HG03460 (cell line): ENCODE measurements at regions not wholly inside any gene's neighbourhood (a gene's known extent, or its start where the extent isn't known, plus 50 kb on each side); places are given as distances from the start of the nearest gene placed in this dataset.

Source experiments
- ATAC-seq: cut with Tn5 transposase; IDR thresholded peaks from one replicate; pipeline ENCODE4 v1.9.1; 2021; ENCODE audit not compliant: unreplicated experiment

DNA sequence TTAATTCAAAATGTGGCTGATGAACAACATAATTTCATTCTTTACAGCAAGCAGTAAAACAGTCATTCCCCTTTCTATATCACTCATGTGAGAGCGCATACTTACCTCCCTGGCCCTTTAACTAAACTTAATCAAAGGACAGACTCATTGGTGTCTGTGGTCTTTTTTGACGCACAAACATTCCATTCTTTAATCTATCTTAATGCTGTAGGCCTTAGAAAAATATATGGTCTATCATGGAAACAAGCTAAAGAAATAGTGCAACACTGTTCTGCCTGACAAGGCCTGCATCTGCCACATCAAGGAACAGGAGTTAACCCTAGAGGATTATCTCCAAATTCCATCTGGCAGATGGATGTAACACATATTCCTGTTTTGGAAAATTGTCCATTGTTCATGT lies 878.1 kb downstream of the NLGN4Y start:
- ATAC-seq, result no peak

DNA sequence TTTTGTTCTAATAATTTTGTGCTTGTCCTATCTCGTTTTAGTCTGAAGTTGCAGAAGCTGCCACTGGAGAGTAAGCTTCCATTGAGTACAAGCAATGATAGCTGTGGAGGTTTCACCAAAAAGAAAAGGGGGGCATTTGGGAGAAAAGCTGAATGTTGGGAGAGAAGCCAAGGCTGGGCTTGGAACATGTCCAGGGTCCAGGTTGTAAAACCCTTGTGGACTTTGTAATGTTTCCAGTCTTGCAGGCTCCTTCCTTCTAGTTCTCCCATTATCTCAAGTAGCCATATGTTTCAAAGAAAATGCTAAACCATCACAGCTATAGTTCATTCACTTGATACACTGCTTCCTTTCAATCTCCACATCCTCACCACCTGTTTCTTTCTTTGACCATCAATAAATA lies 880.2 kb downstream of the NLGN4Y start:
- no peak for ATAC-seq

DNA sequence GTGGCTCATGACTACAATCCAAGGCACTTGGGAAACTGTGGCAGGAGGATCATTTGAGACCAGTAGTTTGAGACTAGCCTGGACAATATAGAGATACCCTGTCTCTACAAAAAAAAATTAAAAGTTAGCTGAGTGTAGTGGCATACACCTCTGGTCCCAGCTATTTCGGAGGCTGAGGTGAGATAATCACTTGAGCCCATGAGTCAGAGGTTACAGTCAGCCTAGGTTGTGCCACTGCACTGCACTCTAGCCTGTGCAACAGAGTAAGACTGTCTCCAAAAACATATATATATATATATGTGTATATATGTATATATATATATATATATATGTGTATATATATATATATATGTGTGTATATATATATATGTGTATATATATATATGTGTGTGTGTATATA lies 890.8 kb downstream of the NLGN4Y start:
- no peak for ATAC-seq

DNA sequence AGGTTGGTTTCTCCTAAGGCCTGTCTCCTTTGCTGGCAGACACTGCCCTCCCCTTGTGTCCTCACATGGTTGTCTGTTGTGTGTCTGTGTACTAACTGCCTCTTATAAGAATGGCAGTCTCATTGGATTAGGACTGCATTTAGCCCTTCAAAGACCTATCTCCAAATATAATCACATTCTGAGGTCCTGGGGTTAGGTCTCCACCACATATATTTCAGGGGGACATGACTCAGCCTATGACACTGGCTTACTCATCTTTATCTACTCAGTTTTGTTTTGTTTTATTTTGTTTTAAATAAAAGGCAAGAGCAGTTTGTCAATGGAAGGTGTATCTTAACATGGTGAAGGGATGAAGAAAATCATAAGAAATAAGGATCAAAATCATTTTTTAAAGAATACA lies 894.3 kb downstream of the NLGN4Y start:
- no peak for ATAC-seq

DNA sequence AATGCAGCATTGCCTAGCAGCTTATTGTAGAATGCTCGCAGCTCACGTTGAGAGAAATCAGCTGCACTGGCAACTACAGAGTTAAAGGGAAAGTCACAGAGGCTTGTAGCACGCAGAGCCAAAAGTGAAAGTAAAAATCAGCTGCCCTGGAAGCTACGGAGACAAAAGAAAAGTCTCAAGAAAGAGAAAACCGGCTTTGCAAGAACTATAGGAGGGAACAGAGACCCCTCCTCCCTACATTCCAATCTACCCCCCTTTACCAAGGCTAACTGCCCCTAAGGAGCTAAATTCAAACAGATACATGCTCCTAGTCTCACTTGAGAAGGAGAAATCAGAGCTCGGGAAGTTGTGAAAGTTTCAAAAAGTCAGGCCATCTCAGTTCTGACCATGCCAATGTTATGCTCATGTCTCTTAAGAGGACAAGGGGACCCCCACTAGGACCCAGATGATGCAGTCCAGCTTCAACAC lies 900.4 kb downstream of the NLGN4Y start:
- peak; percentile 84 for ATAC-seq

DNA sequence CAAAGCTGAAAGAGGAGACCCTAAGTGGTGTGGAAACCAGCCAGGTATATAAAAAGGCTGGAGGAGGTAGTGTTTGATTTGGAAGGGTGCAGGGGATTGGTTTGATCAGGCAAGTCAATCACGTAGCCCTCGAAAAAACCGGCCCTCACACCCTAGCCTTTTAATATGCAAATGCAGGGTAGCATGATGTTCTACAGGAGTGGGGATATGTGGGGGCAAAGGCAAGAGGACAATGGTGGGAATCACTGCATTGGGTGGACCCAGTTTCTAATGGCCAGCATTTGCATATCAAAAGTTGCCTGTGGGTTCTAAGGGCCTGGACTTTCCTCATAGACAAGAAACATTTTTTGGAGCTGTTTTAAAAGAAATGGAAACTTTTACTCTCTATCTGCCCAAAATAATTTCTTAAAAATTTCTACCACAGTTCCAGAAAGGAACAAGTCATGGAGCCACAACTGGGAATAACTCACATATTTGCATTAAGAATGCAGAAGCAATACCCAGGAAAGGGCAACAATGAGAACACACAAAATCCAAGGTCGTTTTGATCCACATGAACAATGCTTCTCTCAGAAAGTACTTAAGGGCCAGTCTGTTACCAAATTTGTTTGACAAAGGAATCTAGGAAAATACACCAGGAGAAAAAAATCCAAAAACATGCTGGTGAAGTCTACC lies 915.8 kb downstream of the NLGN4Y start:
- no peak for ATAC-seq

DNA sequence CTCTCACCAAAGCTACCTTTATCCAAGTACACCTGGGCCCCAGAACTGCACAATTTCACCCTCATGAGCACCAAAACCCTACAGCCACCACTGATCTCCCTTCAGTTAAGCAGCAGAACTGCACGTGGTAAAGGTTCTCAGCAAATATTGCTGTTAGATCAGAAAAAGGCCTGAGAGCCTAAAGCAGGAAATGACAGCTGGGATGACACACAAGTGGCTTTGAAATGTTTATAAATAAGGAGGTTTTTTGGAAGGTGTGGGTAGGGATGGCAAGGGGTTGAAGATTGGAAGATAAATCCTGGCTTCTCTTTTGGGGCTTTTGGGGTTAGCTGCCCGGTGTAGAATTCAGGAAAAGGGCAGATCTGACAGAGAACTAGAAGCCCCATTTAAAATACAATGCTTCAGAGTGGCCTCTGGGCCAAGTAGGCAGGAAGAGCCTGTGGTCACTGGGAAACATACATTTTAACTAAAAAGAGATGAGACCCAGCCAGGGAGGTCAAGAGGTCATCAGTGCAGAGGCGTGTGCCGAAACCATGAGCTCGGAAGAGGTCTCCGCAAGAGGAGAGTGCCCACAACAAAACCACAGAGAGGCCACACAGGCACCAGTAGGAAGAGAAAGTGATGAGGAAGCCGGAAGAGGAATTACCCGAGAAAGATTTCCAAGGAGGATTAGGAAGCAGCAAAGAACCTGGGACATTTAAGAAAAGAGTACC lies 916.5 kb downstream of the NLGN4Y start:
- ATAC-seq, result no peak

DNA sequence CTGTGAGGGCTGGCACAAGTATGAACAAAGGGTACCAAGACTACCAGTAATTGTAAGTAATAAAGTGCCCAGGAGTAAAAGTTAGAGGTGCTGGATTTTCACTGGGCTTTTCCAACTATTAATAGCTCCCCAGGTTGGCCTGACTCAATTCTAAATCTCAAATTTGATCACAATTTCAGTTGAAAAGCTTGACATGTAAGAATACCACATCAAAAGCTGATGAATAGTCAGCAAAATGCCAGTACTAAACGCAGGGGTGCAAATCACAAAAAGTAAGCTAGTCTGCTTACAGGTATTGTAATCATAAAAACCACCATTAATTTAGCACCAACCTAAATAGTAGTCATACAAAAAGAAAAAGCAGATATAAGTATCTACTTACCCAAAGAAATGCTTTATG lies 917.5 kb downstream of the NLGN4Y start:
- ATAC-seq, result no peak

DNA sequence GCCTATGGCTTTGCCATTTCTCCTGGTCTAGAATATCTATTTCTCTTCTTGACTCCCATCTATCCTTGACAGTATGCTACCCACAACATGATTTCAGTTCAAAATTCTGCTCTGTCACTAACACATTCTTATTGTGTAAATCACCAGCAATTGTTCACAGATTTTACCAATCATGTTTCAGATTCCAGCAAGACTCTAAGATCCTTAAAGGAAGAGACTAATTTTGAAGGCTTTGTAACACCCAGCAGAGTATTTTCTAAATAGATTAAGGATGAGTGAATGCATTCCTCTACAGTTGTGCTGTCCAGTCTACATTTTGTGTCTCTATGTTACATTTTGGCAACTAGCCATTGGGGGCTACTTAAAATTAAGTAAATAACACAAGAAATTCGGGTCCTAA lies 921.5 kb downstream of the NLGN4Y start:
- no peak for ATAC-seq

DNA sequence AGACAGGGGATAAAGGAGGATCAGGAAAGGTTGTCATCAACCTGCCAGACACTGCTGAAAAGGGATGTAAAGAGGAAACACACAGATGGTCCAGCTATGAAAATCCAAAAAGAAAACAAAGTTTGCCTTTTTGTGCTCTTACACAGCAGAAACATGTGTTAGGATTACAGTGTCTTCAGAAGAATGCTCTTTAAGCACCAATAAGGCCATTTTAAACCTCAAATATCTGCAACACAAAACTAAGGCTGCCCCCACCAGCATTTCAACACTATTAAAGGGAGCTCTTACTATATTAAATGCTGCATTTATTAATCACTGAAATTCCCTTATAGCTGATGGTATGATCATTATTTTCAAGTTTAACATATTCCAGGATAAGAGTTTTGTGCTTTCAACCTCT lies 922.5 kb downstream of the NLGN4Y start:
- ATAC-seq, result no peak

DNA sequence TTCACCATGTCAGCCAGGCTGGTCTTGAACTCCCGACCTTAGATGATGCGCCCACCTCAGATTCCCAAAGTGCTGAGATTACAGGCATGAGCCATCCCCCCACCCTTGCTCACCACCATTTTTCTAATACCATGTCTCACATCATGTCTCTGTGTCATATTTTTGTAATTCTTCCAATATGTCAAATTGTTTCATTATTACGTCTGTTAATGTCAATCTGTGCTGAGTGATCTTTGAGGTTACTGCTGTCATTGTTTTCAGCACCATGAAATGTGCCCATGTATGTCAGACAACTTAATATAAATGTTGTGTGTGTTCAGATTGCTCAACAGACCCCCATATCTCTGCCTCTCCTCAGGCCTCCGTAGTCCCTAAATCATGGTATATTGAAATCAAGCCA lies 923.6 kb downstream of the NLGN4Y start:
- no peak for ATAC-seq

DNA sequence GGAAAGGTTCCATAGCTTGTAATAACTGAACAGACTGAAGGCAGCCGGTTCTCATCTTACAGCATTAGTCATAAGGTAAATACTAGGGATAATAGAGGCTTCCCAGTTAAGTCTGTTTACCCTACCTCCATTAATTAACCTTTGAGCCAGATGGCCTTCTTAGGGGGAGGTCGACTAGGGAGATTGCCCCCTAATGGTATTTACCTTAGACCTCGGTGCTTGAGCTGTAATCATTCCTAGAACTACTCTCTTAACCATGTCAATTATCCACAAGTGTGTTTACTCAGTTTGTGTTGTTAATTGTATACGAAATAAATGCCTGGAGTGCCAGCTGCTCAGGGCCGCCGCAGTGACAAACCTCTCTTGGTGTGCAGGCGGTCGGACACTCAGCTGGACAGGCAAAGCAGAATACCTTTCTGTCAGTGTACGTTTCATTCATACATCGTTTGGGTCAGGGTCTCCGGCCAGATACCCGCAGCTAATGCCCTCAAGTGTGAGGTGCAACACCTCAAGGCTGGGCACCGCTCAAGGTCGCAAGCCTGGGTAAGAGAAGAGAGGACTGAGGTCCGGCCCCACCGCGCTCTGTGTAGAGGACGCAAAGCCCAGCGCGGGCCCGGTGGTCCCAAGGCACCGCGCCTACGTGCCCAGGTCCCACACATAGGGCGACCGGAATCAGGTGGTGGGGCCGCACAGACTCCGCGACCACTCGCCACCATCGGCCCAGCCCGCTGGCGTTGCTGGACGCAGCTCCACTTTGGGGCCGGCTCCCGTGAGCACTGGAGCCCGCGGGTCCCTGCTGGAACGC lies 931.0 kb downstream of the NLGN4Y start:
- no peak for ATAC-seq

DNA sequence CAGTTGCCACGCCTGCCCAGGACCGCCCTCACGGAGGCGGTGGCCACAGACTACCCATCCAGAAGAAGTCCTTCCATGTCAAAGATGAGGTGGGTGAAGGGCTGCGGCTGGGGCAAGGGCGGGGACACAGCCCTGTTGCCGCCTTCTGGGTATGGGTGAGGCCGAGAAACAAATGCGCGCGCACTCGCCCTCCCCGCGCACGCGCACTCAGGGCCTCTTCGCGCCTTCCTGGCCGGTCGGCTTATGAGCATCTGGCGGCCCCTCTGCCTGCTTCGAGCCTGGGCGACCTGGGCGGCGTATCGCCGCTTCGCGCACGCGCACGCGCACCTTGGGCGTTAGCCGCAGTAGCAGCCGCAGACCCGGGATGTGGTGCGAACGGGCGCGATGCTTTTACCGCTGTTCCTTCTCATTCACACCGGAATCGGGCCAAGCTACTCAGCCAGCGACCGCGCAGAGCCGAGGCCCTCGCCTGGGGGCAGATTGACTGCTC lies 931.7 kb downstream of the NLGN4Y start:
- no peak for ATAC-seq

DNA sequence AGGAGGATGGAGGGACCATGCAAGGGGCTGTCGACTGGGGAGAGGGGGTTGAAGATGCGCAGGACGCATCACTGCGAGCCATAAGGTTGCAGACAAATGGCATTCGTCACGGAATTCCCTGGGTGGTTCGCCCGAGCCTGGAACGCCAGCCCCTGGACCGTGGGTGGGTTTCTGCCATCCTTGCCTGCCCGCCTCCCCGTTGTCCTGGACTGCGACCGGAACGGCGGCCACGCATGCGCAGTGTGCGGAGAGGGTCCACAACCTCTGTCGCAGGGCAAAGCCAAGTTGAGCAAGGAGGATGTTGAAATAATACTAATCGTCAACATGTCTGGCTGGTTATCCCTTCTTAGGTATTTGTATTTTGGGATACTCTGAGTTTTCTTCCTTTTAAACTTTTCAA lies 932.2 kb downstream of the NLGN4Y start:
- ATAC-seq, result no peak

DNA sequence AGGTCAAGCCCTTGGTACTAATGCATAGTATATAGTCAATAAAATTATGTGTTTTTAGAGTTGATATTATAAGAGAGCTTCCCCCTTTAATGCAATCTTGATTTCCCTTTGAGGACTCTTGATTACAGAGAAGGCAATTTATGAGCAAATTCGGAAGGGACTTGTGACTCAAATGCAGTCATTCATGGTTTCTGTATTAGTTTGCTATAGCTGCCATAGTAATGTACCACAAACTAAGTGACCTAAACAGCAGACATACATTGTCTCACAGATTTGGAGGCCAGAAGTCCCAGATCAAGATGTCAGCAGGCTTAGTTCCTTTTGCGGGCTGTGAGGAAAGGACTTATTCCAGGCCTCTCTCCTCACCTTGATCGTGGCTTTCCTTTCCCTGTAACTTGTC lies 933.4 kb downstream of the NLGN4Y start:
- no peak for ATAC-seq

DNA sequence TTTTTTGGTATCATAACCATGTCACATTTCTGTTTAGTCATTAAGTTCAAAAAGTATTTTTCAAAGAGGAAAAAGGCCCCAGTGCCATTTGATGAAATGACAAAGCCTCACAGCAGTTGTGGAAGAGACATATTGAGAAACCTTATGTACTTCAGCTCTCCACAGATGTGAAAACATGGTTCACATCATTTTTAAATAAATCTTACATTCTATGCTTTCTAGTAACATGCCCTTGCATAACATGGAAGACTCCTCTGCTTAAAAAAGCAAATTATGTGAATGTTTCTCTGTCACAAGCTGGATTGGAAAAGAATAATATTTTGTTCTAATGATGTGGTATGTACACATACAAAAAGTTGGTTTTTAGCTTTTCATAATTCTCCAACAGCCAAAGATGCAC lies 934.1 kb downstream of the NLGN4Y start:
- ATAC-seq, result no peak

DNA sequence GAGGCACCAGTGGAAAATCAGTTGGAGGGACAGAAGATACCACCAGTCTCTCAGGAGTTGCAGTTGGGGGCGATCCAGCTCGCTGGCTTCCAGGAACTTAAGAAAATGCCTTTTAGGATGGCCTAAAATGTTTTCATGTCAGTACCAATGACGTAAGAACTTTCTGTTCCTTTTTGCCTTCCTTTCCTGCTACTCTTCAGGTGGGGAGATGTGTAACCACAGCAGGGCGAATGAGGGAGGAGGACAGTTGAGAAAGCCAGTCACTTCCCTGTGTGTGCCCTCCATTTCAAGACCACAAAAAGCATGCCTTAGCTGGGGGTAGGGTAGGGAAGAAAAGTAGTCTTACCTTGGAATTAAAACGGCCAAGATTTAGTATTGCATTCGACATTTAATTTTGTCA lies 941.6 kb downstream of the NLGN4Y start:
- ATAC-seq, result no peak

DNA sequence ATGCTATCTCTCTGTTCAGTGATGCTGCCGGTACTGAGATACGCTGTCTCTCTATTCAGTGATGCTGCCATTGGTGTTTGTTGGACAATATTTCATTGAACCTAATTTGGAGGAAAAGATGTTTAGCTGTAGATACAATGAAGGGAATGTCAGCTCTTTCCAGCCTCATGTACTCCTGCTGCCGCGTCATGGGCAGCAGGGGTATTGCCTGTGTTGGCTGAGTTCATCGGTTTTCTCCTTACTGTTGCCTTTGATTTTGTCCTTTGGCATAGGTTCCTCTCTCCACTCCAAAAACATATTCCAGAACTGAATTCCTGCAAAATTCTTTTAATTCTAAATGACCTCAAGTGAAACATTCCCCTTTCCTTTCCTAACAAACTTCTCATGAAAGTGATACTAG lies 942.6 kb downstream of the NLGN4Y start:
- ATAC-seq, result no peak

DNA sequence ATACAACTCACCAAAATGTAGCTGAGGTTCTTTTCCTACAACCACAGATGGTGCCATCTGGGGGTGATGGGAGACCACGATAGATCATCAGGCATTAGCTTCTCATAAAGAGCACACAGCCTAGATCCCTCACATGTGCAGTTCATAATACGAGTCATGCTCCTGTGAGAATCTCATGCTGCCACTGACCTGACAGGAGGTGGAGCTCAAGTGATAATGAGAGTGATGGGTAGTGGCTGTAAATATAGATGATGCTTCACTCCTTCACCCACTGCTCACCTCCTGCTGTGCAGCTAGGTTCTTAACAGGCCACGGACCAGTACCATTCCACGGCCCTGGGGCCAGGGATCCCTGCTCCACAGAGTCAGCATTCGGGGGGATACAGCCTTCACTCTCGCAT lies 943.8 kb downstream of the NLGN4Y start:
- ATAC-seq, result no peak

DNA sequence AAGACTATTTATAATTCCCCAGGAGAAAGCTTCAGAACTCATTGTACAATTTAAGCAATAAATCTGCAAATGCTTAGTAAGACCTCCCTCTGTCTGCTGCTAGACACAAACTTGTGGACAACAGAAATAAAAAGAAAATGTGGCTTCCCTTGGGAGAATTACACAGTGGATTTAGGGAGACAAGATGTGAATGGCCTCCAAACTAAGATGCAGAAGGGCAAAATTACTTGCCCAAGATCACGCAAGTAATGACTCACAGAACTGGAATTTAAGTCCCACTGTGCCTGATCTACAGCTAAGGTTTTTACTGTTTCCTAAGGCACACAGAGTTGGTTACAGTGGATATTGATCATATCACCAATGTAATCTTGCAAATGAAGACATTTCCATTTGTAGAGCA lies 947.0 kb downstream of the NLGN4Y start:
- no peak for ATAC-seq

DNA sequence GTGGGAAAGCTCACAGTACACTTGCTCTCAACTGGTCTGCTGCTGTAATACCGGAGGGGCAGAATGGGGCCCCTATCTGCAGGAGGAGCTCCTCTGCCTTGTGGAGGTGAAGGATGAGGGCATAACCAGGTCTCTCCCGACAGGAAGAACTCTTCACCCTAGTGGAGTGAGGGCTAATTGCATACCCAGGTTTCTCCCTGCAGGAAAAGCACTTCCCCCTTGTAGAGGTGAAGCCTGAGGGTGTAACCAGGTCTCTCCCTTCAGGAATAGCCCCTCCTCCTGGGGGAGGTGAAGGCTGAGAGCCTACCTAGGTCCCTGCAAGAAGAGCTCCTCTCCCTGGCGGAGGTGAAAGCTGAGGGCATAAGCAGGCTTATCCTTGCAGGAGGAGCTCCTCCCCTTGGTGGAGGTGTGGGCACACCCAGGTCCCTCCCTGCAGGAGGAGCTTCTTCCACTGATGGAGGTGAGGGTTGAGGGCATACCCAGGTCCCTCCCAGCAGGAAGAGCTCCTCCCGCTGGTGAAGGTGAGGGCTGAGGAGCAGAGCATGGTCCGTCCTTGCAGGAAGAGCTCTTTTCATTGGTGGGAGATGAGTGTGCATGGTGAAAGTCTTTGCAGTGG lies 954.1 kb downstream of the NLGN4Y start:
- ATAC-seq, result no peak
